GM23338 (cell line): ENCODE measurements at regions not wholly inside any gene's neighbourhood (a gene's known extent, or its start where the extent isn't known, plus 50 kb on each side); places are given as distances from the start of the nearest gene placed in this dataset.

Source experiments
- ATAC-seq: fragments of 200-7000 bp; cut with Tn5 transposase; 3 replicates; pipeline ENCODE4 v1.9.1; 2020
- DNase-seq: peaks from one replicate; pipeline ENCODE4 v3.0.0-alpha.2; 2015; ENCODE audit warnings: low spot score
- H2AFZ ChIP-seq: fragments of 200-600 bp; sonication (generic); 2 replicates; pipeline ENCODE4 v1.8.0; 2016; ENCODE audit warnings: antibody characterized with exemption, mild to moderate bottlenecking, moderate library complexity
- H3F3A ChIP-seq: fragments of 200-600 bp; sonication (generic); replicated peaks from 2 replicates; pipeline ENCODE4 v1.8.0; 2017; ENCODE audit warnings: antibody characterized with exemption, mixed run types, low read depth
- H3K27ac ChIP-seq: fragments of 200-600 bp; sonication (generic); 2 replicates; pipeline ENCODE4 v1.6.1; 2016; ENCODE audit warnings: low read depth
- H3K27me3 ChIP-seq: fragments of 200-600 bp; sonication (generic); 2 replicates; pipeline ENCODE4 v1.8.0; 2016; ENCODE audit warnings: mild to moderate bottlenecking, mixed run types, moderate library complexity; ENCODE audit not compliant: insufficient read depth
- H3K36me3 ChIP-seq: fragments of 200-600 bp; sonication (generic); 2 replicates; pipeline ENCODE4 v1.8.0; 2016; ENCODE audit warnings: mild to moderate bottlenecking; ENCODE audit not compliant: insufficient read depth
- H3K4me1 ChIP-seq: fragments of 200-600 bp; sonication (generic); 2 replicates; pipeline ENCODE4 v1.8.0; 2016; ENCODE audit warnings: mild to moderate bottlenecking, moderate library complexity; ENCODE audit not compliant: insufficient read depth
- H3K4me2 ChIP-seq: fragments of 200-600 bp; sonication (generic); 2 replicates; pipeline ENCODE4 v1.7.1; 2017; ENCODE audit warnings: mixed run types
- H3K4me3 ChIP-seq: fragments of 200-600 bp; sonication (generic); 2 replicates; pipeline ENCODE4 v1.6.1; 2016; ENCODE audit warnings: mixed run types
- H3K79me2 ChIP-seq: fragments of 200-600 bp; sonication (generic); replicated peaks from 2 replicates; pipeline ENCODE4 v1.8.0; 2017; ENCODE audit warnings: mild to moderate bottlenecking; ENCODE audit not compliant: insufficient read depth
- H3K9me2 ChIP-seq: fragments of 200-600 bp; sonication (generic); 2 replicates; pipeline ENCODE4 v1.8.0; 2017; ENCODE audit not compliant: insufficient read depth
- H4K20me1 ChIP-seq: fragments of 200-600 bp; sonication (generic); replicated peaks from 2 replicates; pipeline ENCODE4 v1.8.0; 2017; ENCODE audit warnings: mild to moderate bottlenecking; ENCODE audit not compliant: insufficient read depth
- H3K27ac Mint-ChIP-seq: 2 replicates; pipeline ENCODE4 v1.8.0; 2020; ENCODE audit warnings: inconsistent platforms, mild to moderate bottlenecking, moderate library complexity, mixed read lengths
- H3K27me3 Mint-ChIP-seq: 3 replicates; pipeline ENCODE4 v1.8.0; 2022; ENCODE audit warnings: low read depth, mild to moderate bottlenecking, moderate library complexity, mixed read lengths, inconsistent platforms; ENCODE audit not compliant: insufficient read depth, poor library complexity
- H3K36me3 Mint-ChIP-seq: 3 replicates; pipeline ENCODE4 v1.8.0; 2021; ENCODE audit warnings: low read depth, mild to moderate bottlenecking, inconsistent platforms, moderate library complexity, mixed read lengths
- H3K4me1 Mint-ChIP-seq: 3 replicates; pipeline ENCODE4 v1.8.0; 2020; ENCODE audit warnings: mild to moderate bottlenecking, inconsistent platforms, mixed read lengths
- H3K4me3 Mint-ChIP-seq: 3 replicates; pipeline ENCODE4 v1.8.0; 2021; ENCODE audit warnings: moderate library complexity, mild to moderate bottlenecking, inconsistent platforms, mixed read lengths
- H3K9me3 Mint-ChIP-seq: 3 replicates; pipeline ENCODE4 v1.8.0; 2020; ENCODE audit warnings: moderate library complexity, mild to moderate bottlenecking, inconsistent platforms, mixed read lengths
- CREB1 ChIP-seq: fragments of 250-450 bp; sonication (Bioruptor Pico); IDR thresholded peaks from 2 replicates; pipeline ENCODE4 v1.5.0; 2020; ENCODE audit warnings: low read depth, mild to moderate bottlenecking, moderate library complexity
- EZH2 ChIP-seq: fragments of 200-600 bp; sonication (generic); IDR thresholded peaks from one replicate; pipeline ENCODE4 v1.8.0; 2017; ENCODE audit warnings: antibody characterized with exemption, mild to moderate bottlenecking, low read depth; ENCODE audit not compliant: unreplicated experiment
- EZH2phosphoT487 ChIP-seq: fragments of 200-600 bp; sonication (generic); IDR thresholded peaks from one replicate; pipeline ENCODE4 v1.8.1; 2018; ENCODE audit warnings: antibody characterized with exemption; ENCODE audit not compliant: unreplicated experiment
- JUNB ChIP-seq: IDR thresholded peaks from one replicate; pipeline ENCODE4 v1.6.1; 2016; ENCODE audit warnings: antibody characterized with exemption; ENCODE audit not compliant: unreplicated experiment
- NANOG ChIP-seq: IDR thresholded peaks from 2 replicates; pipeline ENCODE4 v1.6.1; 2016; ENCODE audit warnings: antibody characterized with exemption, borderline replicate concordance
- STAT1 ChIP-seq: IDR thresholded peaks from one replicate; pipeline ENCODE4 v1.6.1; 2016; ENCODE audit warnings: antibody characterized with exemption; ENCODE audit not compliant: unreplicated experiment
- ZNF114 ChIP-seq: fragments of 250-450 bp; sonication (Bioruptor Pico); IDR thresholded peaks from 2 replicates; pipeline ENCODE4 v1.5.0; 2020; ENCODE audit warnings: mild to moderate bottlenecking, moderate library complexity
- TF ChIP-seq, protein P1 (sequence below), 2 experiments: fragments of 200-600 bp in 1 of 2; sonication (generic) in 1 of 2; conservative IDR thresholded peaks; 2 replicates each; pipeline versions ENCODE4 v1.5.1 to v1.6.1; 2016 to 2017; ENCODE audit warnings: antibody characterized with exemption in 2 of 2, low read depth in 2 of 2, mild to moderate bottlenecking in 2 of 2, moderate library complexity in 1 of 2
- TF ChIP-seq, protein P2 (sequence below): IDR thresholded peaks from one replicate; pipeline ENCODE4 v1.6.1; 2018; ENCODE audit warnings: antibody characterized with exemption; ENCODE audit not compliant: unreplicated experiment

DNA sequence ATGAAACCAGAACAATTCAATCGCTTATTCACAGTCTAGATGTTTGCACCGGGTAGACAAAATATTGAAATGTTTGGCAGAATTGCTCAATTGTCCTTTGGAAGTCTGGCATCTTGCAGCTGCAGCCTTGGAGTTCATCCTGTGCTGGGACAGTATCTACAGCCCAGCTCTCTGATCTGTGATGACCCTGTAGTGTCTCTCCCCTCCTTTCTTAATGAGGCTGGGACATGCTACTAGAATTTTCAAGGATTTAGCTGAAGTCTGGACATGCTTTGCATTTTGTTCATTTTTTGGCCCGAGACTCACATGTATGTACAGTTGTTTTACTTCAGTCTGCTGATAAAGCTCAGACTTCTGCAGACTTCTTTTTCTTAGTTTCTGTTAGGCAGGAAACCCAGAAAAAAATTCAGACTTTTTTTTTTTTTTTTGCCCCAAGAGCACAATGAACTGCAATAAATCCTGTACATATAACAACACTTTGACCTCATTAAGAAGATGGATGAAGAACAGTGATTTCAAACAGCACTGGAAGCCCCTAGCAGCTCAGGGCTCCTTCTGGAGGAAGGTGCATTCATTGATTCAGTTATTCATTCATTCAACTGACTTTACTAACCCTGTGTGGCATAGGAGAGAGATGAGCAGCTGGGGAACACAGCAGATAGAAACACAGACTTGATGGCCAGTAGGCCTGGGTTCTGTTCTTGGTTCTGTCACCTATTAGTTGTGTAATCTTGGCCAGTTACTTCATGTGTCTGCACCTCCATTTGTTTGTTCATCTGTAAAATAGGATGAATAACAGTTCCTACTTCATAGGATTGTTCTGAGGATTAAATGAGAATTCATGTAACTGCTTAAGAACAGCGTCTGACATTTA lies 210.0 kb downstream of the MAP2K4 start:
- Mint-ChIP-seq H3K9me3 (no peaks in the 10 kb centered on the region), H3K27me3 (peaks cover 2% of the 10 kb centered on the region), H3K36me3 (no peaks in the 10 kb centered on the region), H3K4me3 (no peak overlapping the region), H3K4me1 (no peaks in the 10 kb centered on the region), H3K27ac (no peak overlapping the region)
- no peaks in the 10 kb centered on the region for H4K20me1 ChIP-seq
- H3K4me2 ChIP-seq, result no peak overlapping the region
- H3K9me2 ChIP-seq, result 0 out of 2 replicates have a peak, but pooled peaks cover 2% of the 10 kb centered on the region
- no peaks in the 10 kb centered on the region for H3K79me2 ChIP-seq
- no peak overlapping the region for H3K4me3 ChIP-seq
- H3F3A ChIP-seq, result no peaks in the 10 kb centered on the region
- DNase-seq (no peak), ATAC-seq (no peak)
- TF ChIP-seq EZH2phosphoT487 (no peak), JUNB (no peak), EZH2 (no peak), CREB1 (CRISPR knock-in tag) (no peak), STAT1 (no peak), ZNF114 (CRISPR knock-in tag) (no peak), NANOG (no peak)
- TF ChIP-seq, protein P1, sequence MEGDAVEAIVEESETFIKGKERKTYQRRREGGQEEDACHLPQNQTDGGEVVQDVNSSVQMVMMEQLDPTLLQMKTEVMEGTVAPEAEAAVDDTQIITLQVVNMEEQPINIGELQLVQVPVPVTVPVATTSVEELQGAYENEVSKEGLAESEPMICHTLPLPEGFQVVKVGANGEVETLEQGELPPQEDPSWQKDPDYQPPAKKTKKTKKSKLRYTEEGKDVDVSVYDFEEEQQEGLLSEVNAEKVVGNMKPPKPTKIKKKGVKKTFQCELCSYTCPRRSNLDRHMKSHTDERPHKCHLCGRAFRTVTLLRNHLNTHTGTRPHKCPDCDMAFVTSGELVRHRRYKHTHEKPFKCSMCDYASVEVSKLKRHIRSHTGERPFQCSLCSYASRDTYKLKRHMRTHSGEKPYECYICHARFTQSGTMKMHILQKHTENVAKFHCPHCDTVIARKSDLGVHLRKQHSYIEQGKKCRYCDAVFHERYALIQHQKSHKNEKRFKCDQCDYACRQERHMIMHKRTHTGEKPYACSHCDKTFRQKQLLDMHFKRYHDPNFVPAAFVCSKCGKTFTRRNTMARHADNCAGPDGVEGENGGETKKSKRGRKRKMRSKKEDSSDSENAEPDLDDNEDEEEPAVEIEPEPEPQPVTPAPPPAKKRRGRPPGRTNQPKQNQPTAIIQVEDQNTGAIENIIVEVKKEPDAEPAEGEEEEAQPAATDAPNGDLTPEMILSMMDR (conservative IDR thresholded peaks at IDR 0.05; ENCODE audit: low read depth in 2 of 2), result no peak
- no peaks in the 10 kb centered on the region for H3K4me1 ChIP-seq
- no peaks in the 10 kb centered on the region for H3K36me3 ChIP-seq
- H3K27me3 ChIP-seq, result no peaks in the 10 kb centered on the region
- H3K27ac ChIP-seq, result no peak overlapping the region
- no peak overlapping the region for H2AFZ ChIP-seq

GRCh38 chr17:12231355-12231682 lies 210.6 kb downstream of the MAP2K4 start:
- 0 out of 2 replicates have a peak, but pooled peaks cover 2% of the 10 kb centered on the region for H3K9me2 ChIP-seq
- no peak overlapping the region for H2AFZ ChIP-seq
- TF ChIP-seq EZH2phosphoT487, result no peak
- TF ChIP-seq, protein P2, sequence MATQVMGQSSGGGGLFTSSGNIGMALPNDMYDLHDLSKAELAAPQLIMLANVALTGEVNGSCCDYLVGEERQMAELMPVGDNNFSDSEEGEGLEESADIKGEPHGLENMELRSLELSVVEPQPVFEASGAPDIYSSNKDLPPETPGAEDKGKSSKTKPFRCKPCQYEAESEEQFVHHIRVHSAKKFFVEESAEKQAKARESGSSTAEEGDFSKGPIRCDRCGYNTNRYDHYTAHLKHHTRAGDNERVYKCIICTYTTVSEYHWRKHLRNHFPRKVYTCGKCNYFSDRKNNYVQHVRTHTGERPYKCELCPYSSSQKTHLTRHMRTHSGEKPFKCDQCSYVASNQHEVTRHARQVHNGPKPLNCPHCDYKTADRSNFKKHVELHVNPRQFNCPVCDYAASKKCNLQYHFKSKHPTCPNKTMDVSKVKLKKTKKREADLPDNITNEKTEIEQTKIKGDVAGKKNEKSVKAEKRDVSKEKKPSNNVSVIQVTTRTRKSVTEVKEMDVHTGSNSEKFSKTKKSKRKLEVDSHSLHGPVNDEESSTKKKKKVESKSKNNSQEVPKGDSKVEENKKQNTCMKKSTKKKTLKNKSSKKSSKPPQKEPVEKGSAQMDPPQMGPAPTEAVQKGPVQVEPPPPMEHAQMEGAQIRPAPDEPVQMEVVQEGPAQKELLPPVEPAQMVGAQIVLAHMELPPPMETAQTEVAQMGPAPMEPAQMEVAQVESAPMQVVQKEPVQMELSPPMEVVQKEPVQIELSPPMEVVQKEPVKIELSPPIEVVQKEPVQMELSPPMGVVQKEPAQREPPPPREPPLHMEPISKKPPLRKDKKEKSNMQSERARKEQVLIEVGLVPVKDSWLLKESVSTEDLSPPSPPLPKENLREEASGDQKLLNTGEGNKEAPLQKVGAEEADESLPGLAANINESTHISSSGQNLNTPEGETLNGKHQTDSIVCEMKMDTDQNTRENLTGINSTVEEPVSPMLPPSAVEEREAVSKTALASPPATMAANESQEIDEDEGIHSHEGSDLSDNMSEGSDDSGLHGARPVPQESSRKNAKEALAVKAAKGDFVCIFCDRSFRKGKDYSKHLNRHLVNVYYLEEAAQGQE, result no peak
- TF ChIP-seq, protein P1 (conservative IDR thresholded peaks at IDR 0.05; ENCODE audit: low read depth in 2 of 2), result no peak

More at GRCh38 chr17:12231355-12231682, 210.6 kb downstream of the MAP2K4 start:
- Histone ChIP-seq H3K4me2 (no peak overlapping the region), H4K20me1 (no peaks in the 10 kb centered on the region), H3K4me1 (no peaks in the 10 kb centered on the region), H3K4me3 (no peak overlapping the region), H3F3A (no peaks in the 10 kb centered on the region), H3K79me2 (no peaks in the 10 kb centered on the region), H3K27ac (no peak overlapping the region), H3K27me3 (no peaks in the 10 kb centered on the region), H3K36me3 (no peaks in the 10 kb centered on the region)
- no peak for ATAC-seq
- Mint-ChIP-seq H3K27ac (no peak overlapping the region), H3K36me3 (no peaks in the 10 kb centered on the region), H3K9me3 (no peaks in the 10 kb centered on the region), H3K4me1 (no peaks in the 10 kb centered on the region), H3K27me3 (peaks cover 2% of the 10 kb centered on the region), H3K4me3 (no peak overlapping the region)
- no peak for DNase-seq
